ENCODE measurements at regions not wholly inside any gene's neighbourhood (a gene's known extent, or its start where the extent isn't known, plus 50 kb on each side); places are given as distances from the start of the nearest gene placed in this dataset.
"Not testable (repeated sequence)": the region's sequence is repeated elsewhere in the genome, so short reads cannot be mapped to it uniquely, and the experiment has no call there.

DNA sequence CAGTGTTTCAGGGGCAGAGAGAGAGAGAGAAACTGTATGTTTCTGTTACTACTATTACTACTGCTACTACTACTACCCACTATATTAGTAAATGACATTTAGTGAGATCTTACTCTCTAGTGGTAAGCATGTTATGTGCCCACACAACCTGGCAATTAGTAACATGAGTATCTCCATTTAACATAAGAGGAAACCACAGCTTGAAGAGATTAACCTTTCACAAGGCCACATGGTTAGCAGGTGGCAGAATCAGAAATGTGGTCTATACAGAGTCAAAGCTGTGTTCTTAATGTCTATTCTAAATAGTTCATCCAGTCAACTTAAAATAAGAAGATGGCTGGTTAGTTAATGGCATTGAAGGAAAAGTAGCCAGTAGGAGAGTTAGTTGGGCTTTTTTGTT lies 961.6 kb downstream of the MCTP2 start:
- Histone ChIP-seq H3K36me3 (ENCODE audit: control insufficient read depth, insufficient read depth, low read length, severe bottlenecking) (no peaks in the 10 kb centered on the region), H3K9me3 (ENCODE audit: control insufficient read depth, low read length) (no peaks in the 10 kb centered on the region), H3K4me1 (ENCODE audit: control insufficient read depth, insufficient read depth, low read length) (no peaks in the 10 kb centered on the region), H3K27me3 (replicated peaks; ENCODE audit: control insufficient read depth, insufficient read depth, low read length) (no peaks in the 10 kb centered on the region), H3K4me3 (ENCODE audit: low read length) (no peak overlapping the region), H3K9ac (ENCODE audit: low read length) (no peak overlapping the region)
- no peak for DNase-seq (ENCODE audit: low read depth)

DNA sequence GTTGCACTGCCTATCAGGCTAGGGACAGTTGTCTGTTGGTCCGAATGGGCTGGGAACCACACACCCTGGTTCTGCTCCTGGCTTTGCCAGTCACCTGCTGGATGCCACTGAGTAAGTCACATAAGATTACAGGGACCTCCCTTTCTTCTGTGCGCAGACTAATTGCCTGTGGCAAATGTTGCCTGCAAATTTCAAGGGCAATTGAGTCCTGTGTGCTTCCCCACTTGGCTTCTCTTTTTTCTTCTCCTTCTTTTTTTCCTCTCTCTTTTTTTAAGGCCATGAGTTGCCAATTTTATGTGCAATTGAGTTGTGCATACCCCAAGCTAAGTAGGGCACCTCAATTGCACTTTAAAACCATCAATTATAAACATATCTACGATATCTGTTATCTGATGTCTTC lies 963.4 kb downstream of the MCTP2 start:
- Histone ChIP-seq H3K4me3 (ENCODE audit: low read length) (no peak overlapping the region), H3K9ac (ENCODE audit: low read length) (no peak overlapping the region), H3K27me3 (replicated peaks; ENCODE audit: control insufficient read depth, insufficient read depth, low read length) (no peaks in the 10 kb centered on the region), H3K36me3 (ENCODE audit: control insufficient read depth, insufficient read depth, low read length, severe bottlenecking) (no peaks in the 10 kb centered on the region), H3K9me3 (ENCODE audit: control insufficient read depth, low read length) (peaks cover 3% of the 10 kb centered on the region), H3K4me1 (ENCODE audit: control insufficient read depth, insufficient read depth, low read length) (no peaks in the 10 kb centered on the region)
- DNase-seq (ENCODE audit: low read depth) = no peak

DNA sequence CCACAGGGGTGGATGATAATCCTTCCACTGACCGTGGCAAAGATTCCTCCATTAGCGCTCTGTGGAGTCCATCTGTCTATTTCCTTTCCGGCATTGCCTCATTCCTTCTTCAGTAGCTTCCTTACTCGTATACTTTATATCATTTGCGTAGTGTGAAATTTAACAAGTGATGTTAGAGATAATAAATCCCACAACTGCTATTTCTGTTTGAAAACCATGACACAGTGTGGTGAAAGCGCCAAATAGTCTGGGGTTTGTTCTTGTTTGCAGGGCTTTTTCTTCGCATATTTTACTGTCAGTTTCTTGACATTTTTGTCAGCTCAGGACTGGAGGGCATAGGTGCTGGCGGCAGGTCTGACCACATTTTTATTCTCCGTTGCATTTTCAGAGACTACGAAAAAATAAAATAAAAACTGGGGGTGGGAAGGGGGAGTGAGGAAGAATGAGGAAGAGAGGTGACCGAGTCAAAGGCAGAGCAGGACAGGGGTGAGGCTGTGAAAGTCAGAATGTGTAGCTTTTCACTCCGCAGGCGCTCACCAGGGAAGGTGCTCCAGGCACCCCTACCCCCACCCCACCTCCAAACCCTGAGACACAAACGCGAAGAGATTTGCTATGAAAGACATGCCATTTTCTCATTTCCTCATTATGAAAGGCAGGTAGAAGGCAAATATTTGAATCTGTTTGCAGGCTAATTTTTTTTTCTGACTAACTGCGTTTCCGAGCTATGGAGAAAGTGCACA lies 965.0 kb downstream of the MCTP2 start:
- H3K4me1 ChIP-seq (ENCODE audit: control insufficient read depth, insufficient read depth, low read length) = no peaks in the 10 kb centered on the region
- H3K9ac ChIP-seq (ENCODE audit: low read length) = no peak overlapping the region
- H3K9me3 ChIP-seq (ENCODE audit: control insufficient read depth, low read length) = peaks cover 15% of the 10 kb centered on the region
- no peaks in the 10 kb centered on the region for H3K36me3 ChIP-seq (ENCODE audit: control insufficient read depth, insufficient read depth, low read length, severe bottlenecking)
- no peak overlapping the region for H3K4me3 ChIP-seq (ENCODE audit: low read length)
- no peak for DNase-seq (ENCODE audit: low read depth)
- no peaks in the 10 kb centered on the region for H3K27me3 ChIP-seq (replicated peaks; ENCODE audit: control insufficient read depth, insufficient read depth, low read length)

- Histone ChIP-seq H3K36me3 (ENCODE audit: control insufficient read depth, insufficient read depth, low read length, severe bottlenecking) (no peaks in the 10 kb centered on the region), H3K4me3 (ENCODE audit: low read length) (no peak overlapping the region), H3K9me3 (ENCODE audit: control insufficient read depth, low read length) (peaks cover 15% of the 10 kb centered on the region), H3K9ac (ENCODE audit: low read length) (no peak overlapping the region), H3K27me3 (replicated peaks; ENCODE audit: control insufficient read depth, insufficient read depth, low read length) (no peaks in the 10 kb centered on the region), H3K4me1 (ENCODE audit: control insufficient read depth, insufficient read depth, low read length) (no peaks in the 10 kb centered on the region)
- DNase-seq (ENCODE audit: low read depth) = no peak
These were observed 971.4 kb downstream of the MCTP2 start for GRCh38 chr15:95202569-95203349.

DNA sequence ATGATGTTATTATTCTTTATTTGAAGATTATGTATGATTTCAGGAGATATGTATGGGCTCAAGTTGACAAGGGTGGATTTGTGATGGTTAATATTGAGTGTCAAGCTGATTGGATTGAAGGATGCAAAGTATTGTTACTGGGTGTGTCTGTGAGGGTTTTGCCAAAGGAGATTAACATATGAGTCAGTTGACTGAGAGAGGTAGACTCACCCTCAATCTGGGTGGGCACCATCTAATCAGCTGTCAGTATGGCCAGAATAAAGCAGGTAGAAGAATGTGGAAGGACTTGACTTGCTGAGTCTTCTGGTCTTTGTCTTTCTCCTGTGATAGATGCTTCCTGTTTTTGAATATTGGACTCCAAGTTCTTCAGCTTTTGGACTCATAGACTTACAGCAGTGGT lies 973.7 kb downstream of the MCTP2 start:
- no peaks in the 10 kb centered on the region for H3K4me1 ChIP-seq (ENCODE audit: control insufficient read depth, insufficient read depth, low read length)
- H3K9ac ChIP-seq (ENCODE audit: low read length) = no peak overlapping the region
- DNase-seq (ENCODE audit: low read depth) = no peak
- H3K36me3 ChIP-seq (ENCODE audit: control insufficient read depth, insufficient read depth, low read length, severe bottlenecking) = no peaks in the 10 kb centered on the region
- H3K9me3 ChIP-seq (ENCODE audit: control insufficient read depth, low read length) = peaks cover 8% of the 10 kb centered on the region
- H3K27me3 ChIP-seq (replicated peaks; ENCODE audit: control insufficient read depth, insufficient read depth, low read length) = no peaks in the 10 kb centered on the region
- no peak overlapping the region for H3K4me3 ChIP-seq (ENCODE audit: low read length)

DNA sequence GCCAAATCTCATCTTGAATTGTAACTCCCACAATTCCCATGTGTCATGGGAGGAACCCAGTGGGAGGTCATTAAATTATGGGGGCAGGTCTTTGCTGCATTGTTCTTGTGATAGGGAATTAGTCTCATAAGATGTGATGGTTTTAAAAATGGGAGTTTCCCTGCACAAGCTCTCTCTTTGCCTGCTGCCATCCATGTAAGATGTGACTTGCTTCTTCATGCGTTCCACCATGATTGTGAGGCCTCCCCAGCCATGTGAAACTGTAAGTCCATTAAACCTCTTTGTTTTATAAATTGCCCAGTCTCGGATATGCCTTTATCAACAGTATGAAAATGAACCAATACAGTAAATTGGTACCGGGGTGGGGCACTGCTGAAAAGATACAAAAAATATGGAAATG lies 974.5 kb downstream of the MCTP2 start:
- H3K9ac ChIP-seq (ENCODE audit: low read length); H3K9me3 ChIP-seq (ENCODE audit: control insufficient read depth, low read length); H3K27me3 ChIP-seq (replicated peaks; ENCODE audit: control insufficient read depth, insufficient read depth, low read length); H3K36me3 ChIP-seq (ENCODE audit: control insufficient read depth, insufficient read depth, low read length, severe bottlenecking); DNase-seq (ENCODE audit: low read depth); H3K4me1 ChIP-seq (ENCODE audit: control insufficient read depth, insufficient read depth, low read length); H3K4me3 ChIP-seq (ENCODE audit: low read length): not testable (repeated sequence)

DNA sequence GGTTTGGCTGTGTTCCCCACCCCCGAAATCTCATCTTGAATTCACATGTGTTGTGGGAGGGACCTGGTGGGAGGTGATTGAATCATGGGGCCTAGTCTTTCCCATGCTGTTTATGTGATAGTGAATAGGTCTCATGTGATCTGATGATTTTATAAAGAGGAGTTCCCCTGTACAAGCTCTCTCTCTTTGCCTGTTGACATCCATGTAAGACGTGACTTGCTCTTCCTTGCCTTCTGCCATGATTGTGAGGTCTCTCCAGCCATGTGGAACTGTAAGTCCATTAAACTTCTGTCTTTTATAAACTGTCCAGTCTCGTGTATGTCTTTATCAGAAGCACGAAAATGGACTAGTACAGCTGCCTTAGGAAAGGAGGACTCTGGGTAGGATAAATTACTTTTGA lies 976.7 kb downstream of the MCTP2 start:
- no peaks in the 10 kb centered on the region for H3K36me3 ChIP-seq (ENCODE audit: control insufficient read depth, insufficient read depth, low read length, severe bottlenecking)
- H3K4me3 ChIP-seq (ENCODE audit: low read length) = no peak overlapping the region
- no peak for DNase-seq (ENCODE audit: low read depth)
- H3K4me1 ChIP-seq (ENCODE audit: control insufficient read depth, insufficient read depth, low read length) = no peaks in the 10 kb centered on the region
- H3K9ac ChIP-seq (ENCODE audit: low read length) = no peak overlapping the region
- H3K27me3 ChIP-seq (replicated peaks; ENCODE audit: control insufficient read depth, insufficient read depth, low read length) = no peaks in the 10 kb centered on the region
- peaks cover 5% of the 10 kb centered on the region for H3K9me3 ChIP-seq (ENCODE audit: control insufficient read depth, low read length)

DNA sequence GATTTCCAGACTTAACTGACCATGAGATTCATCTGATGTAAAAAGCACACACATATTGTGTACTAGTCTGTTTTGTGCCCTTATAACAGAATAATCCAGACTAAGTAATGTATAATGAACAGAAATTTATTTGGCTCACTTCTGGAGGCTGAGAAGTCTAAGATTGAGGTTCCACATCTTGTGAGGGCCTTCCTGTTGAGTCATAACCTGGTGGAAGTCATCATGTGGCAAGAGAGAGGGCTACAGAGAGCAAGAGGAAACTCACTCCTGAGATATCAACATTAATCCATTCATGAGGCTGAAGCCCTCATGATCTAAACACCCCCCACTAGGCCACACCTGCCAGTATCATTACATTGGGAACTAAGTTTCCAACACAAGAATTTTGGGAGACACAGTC lies 977.6 kb downstream of the MCTP2 start:
- no peaks in the 10 kb centered on the region for H3K36me3 ChIP-seq (ENCODE audit: control insufficient read depth, insufficient read depth, low read length, severe bottlenecking)
- no peak overlapping the region for H3K4me3 ChIP-seq (ENCODE audit: low read length)
- H3K9me3 ChIP-seq (ENCODE audit: control insufficient read depth, low read length) = peaks cover 5% of the 10 kb centered on the region
- no peaks in the 10 kb centered on the region for H3K4me1 ChIP-seq (ENCODE audit: control insufficient read depth, insufficient read depth, low read length)
- no peak overlapping the region for H3K9ac ChIP-seq (ENCODE audit: low read length)
- no peaks in the 10 kb centered on the region for H3K27me3 ChIP-seq (replicated peaks; ENCODE audit: control insufficient read depth, insufficient read depth, low read length)
- DNase-seq (ENCODE audit: low read depth) = no peak

DNA sequence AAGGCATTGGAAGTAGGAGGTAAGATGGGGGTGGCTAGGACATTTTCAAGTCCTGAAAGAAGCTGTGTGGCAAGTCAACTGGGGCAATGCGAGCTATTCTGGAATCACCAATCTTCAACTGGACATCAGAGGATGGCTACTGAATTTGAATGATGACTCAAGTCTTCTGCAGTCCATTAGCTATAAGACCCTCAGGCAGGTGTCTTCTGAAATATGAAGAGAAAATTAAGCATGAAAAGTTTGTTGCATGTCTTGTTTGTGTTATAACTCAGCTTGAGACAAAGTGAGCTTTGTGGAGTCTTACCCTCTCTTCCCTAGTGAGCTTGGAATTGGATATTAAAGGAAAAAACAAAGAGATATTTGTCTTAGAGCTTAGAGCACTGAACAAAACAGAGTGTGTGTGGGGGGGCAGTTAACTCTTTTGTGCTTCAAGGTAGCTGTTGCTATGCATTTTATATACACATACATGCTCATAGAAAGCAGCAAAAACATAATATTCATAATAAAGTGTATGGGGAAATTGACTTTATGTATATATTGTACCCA lies 979.1 kb downstream of the MCTP2 start:
- H3K9ac ChIP-seq (ENCODE audit: low read length) = no peak overlapping the region
- DNase-seq (ENCODE audit: low read depth) = no peak
- H3K9me3 ChIP-seq (ENCODE audit: control insufficient read depth, low read length) = peaks cover 5% of the 10 kb centered on the region
- no peaks in the 10 kb centered on the region for H3K36me3 ChIP-seq (ENCODE audit: control insufficient read depth, insufficient read depth, low read length, severe bottlenecking)
- H3K4me3 ChIP-seq (ENCODE audit: low read length) = no peak overlapping the region
- H3K4me1 ChIP-seq (ENCODE audit: control insufficient read depth, insufficient read depth, low read length) = peaks cover 3% of the 10 kb centered on the region
- no peaks in the 10 kb centered on the region for H3K27me3 ChIP-seq (replicated peaks; ENCODE audit: control insufficient read depth, insufficient read depth, low read length)

DNA sequence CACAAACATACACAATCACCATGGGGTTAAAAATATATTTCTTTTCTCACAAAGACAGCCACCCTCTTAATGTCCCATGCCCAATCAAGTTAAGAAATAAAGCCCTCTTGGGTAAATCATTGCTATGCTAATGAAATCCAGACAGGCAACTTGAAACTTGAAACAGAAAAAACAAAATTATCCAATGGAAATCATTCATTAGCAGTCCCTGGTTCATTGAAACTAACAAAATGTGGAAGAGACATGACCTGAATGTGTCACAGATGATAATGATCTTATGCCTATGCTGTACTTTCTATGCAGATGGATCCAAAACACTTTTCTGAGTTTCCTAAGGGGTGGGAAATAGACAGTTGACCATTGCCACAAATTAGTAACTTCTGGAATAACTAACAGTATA lies 983.7 kb downstream of the MCTP2 start:
- Histone ChIP-seq H3K36me3 (ENCODE audit: control insufficient read depth, insufficient read depth, low read length, severe bottlenecking) (no peaks in the 10 kb centered on the region), H3K4me3 (ENCODE audit: low read length) (no peak overlapping the region), H3K4me1 (ENCODE audit: control insufficient read depth, insufficient read depth, low read length) (peaks cover 3% of the 10 kb centered on the region), H3K9me3 (ENCODE audit: control insufficient read depth, low read length) (peaks cover 8% of the 10 kb centered on the region), H3K27me3 (replicated peaks; ENCODE audit: control insufficient read depth, insufficient read depth, low read length) (no peaks in the 10 kb centered on the region), H3K9ac (ENCODE audit: low read length) (no peak overlapping the region)
- DNase-seq (ENCODE audit: low read depth) = peak; percentile 63

DNA sequence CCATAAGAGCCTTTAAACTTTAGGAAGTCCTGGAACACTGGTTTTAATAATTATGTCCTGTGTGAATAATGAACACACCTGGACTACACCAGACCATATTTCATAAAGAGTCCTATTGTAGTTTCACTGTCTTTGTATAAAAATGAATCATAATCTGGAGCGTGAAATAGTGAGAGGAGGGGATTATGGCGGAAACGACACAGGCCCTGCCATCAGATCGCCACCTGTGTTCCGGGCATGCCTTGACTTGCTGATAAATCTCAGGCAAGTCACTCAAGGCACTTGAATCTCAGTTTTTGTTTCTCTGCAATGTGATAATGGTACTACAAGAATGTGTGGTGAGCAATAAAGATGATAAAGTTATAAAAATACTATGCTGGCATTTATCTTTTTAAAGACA lies 995.5 kb downstream of the MCTP2 start:
- H3K4me1 ChIP-seq (ENCODE audit: control insufficient read depth, insufficient read depth, low read length) = no peaks in the 10 kb centered on the region
- no peaks in the 10 kb centered on the region for H3K36me3 ChIP-seq (ENCODE audit: control insufficient read depth, insufficient read depth, low read length, severe bottlenecking)
- H3K9me3 ChIP-seq (ENCODE audit: control insufficient read depth, low read length) = peaks cover 8% of the 10 kb centered on the region
- H3K9ac ChIP-seq (ENCODE audit: low read length) = no peak overlapping the region
- no peak overlapping the region for H3K4me3 ChIP-seq (ENCODE audit: low read length)
- no peaks in the 10 kb centered on the region for H3K27me3 ChIP-seq (replicated peaks; ENCODE audit: control insufficient read depth, insufficient read depth, low read length)
- DNase-seq (ENCODE audit: low read depth) = no peak

Measured in adipocyte (in vitro differentiated cells).